Nephron progenitor cell (in vitro differentiated cells): ENCODE measurements at regions not wholly inside any gene's neighbourhood (a gene's known extent, or its start where the extent isn't known, plus 50 kb on each side); places are given as distances from the start of the nearest gene placed in this dataset.

Experiments used
- DNase-seq: peaks from one replicate; pipeline ENCODE4 v3.0.0; 2021
- H3K27ac Mint-ChIP-seq: 2 replicates; pipeline ENCODE4 v1.8.0; 2021; ENCODE audit warnings: mild to moderate bottlenecking, moderate library complexity, mixed read lengths
- H3K27me3 Mint-ChIP-seq: 2 replicates; pipeline ENCODE4 v1.8.0; 2021; ENCODE audit warnings: mild to moderate bottlenecking, low read depth, mixed read lengths; ENCODE audit not compliant: poor library complexity
- H3K36me3 Mint-ChIP-seq: 2 replicates; pipeline ENCODE4 v1.8.0; 2021; ENCODE audit warnings: low read depth, mixed read lengths
- H3K4me1 Mint-ChIP-seq: 2 replicates; pipeline ENCODE4 v1.8.0; 2021; ENCODE audit warnings: mixed read lengths
- H3K4me3 Mint-ChIP-seq: 2 replicates; pipeline ENCODE4 v1.8.0; 2021; ENCODE audit warnings: mild to moderate bottlenecking, moderate library complexity, mixed read lengths
- H3K9me3 Mint-ChIP-seq: 2 replicates; pipeline ENCODE4 v1.8.0; 2021; ENCODE audit warnings: mild to moderate bottlenecking, moderate library complexity, mixed read lengths
- TF ChIP-seq, protein P1 (sequence below): fragments of 200-600 bp; sonication (generic); IDR thresholded peaks from 2 replicates; pipeline ENCODE4 v1.5.0; 2021; ENCODE audit warnings: antibody characterized with exemption

GRCh38 chr18:75958683-75959082 lies 531.2 kb upstream of the SMIM21 start:
- TF ChIP-seq, protein P1, sequence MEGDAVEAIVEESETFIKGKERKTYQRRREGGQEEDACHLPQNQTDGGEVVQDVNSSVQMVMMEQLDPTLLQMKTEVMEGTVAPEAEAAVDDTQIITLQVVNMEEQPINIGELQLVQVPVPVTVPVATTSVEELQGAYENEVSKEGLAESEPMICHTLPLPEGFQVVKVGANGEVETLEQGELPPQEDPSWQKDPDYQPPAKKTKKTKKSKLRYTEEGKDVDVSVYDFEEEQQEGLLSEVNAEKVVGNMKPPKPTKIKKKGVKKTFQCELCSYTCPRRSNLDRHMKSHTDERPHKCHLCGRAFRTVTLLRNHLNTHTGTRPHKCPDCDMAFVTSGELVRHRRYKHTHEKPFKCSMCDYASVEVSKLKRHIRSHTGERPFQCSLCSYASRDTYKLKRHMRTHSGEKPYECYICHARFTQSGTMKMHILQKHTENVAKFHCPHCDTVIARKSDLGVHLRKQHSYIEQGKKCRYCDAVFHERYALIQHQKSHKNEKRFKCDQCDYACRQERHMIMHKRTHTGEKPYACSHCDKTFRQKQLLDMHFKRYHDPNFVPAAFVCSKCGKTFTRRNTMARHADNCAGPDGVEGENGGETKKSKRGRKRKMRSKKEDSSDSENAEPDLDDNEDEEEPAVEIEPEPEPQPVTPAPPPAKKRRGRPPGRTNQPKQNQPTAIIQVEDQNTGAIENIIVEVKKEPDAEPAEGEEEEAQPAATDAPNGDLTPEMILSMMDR: no peak
- Mint-ChIP-seq H3K4me3 (no peak overlapping the region), H3K27ac (no peak overlapping the region), H3K36me3 (no peaks in the 10 kb centered on the region), H3K4me1 (no peaks in the 10 kb centered on the region), H3K27me3 (peaks cover 4% of the 10 kb centered on the region), H3K9me3 (peaks cover 24% of the 10 kb centered on the region)
- no peak for DNase-seq

DNA sequence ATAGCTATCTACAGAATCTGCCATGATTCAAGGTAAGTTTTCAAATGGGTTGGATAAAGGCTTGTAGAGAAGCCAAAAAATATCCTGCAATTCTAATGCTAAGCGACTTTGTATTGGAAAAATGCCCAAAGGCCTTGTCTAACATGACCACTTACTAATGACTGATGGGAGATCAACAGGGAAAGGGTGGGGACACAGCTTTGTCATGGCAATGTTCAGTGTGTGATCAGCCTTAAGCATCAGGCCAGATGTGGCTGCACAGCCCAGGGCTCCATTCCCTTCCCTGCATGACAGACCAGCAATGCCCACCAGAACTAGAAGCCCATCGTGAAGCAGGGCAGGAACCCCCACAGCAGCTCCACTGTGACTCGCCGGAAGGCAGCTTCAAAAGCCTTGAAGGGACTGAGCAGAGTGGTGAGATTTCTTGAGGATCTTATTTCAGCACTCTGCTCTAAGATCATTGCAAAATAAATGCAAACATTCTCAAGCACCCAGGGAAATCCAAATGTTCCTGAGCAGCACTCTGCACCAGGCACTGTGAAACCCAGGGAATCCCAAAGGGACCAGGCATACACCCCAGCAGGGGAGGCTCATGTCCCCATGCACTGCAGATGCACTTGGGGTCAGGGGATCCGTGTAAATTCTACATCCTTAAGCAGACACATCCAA lies 517.9 kb upstream of the SMIM21 start:
- no peak for DNase-seq
- Mint-ChIP-seq H3K4me3 (no peak overlapping the region), H3K9me3 (peaks cover 40% of the 10 kb centered on the region), H3K4me1 (no peaks in the 10 kb centered on the region), H3K27me3 (no peaks in the 10 kb centered on the region), H3K36me3 (peaks cover 5% of the 10 kb centered on the region), H3K27ac (no peak overlapping the region)
- TF ChIP-seq, protein P1: no peak

- peaks cover 2% of the 10 kb centered on the region for H3K27me3 Mint-ChIP-seq
- TF ChIP-seq, protein P1: no peak
- DNase-seq: no peak
Observed at GRCh38 chr18:75937306-75937705, 509.8 kb upstream of the SMIM21 start.

GRCh38 chr18:75936862-75937261 lies 509.4 kb upstream of the SMIM21 start:
- H3K4me3 Mint-ChIP-seq: no peak overlapping the region
- DNase-seq: no peak
- TF ChIP-seq, protein P1: no peak
- peaks cover 2% of the 10 kb centered on the region for H3K27me3 Mint-ChIP-seq
- H3K4me1 Mint-ChIP-seq: no peaks in the 10 kb centered on the region
- H3K9me3 Mint-ChIP-seq: peaks cover 3% of the 10 kb centered on the region
- no peak overlapping the region for H3K27ac Mint-ChIP-seq
- no peaks in the 10 kb centered on the region for H3K36me3 Mint-ChIP-seq

More at GRCh38 chr18:75937306-75937705, 509.8 kb upstream of the SMIM21 start:
- H3K27ac Mint-ChIP-seq: no peak overlapping the region
- H3K4me3 Mint-ChIP-seq: no peak overlapping the region
- H3K36me3 Mint-ChIP-seq: peaks cover 2% of the 10 kb centered on the region
- H3K9me3 Mint-ChIP-seq: peaks cover 6% of the 10 kb centered on the region
- no peaks in the 10 kb centered on the region for H3K4me1 Mint-ChIP-seq

GRCh38 chr18:75931079-75931478 lies 503.6 kb upstream of the SMIM21 start:
- DNase-seq: no peak
- Mint-ChIP-seq H3K4me3 (no peak overlapping the region), H3K4me1 (no peaks in the 10 kb centered on the region), H3K9me3 (no peaks in the 10 kb centered on the region), H3K27ac (no peak overlapping the region), H3K27me3 (peaks cover 3% of the 10 kb centered on the region), H3K36me3 (no peaks in the 10 kb centered on the region)
- TF ChIP-seq, protein P1: no peak

DNA sequence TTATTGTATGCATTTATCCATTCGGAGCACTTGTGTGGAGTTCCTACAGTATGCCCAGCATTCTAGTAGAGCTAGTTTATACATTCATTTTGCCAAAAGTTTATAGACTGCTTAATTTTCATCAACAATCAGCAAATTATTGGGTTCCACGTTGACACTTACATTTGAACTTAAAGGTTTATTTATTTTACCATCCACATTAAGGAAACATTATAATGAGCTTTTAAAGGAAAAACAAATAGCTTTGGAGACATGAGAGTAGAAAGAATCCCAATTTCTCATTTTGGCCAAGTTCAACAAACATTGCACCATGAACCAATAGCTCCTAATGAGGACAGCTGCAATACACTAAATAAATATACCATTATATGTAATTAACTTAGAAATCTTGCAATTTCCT lies 501.2 kb upstream of the SMIM21 start:
- H3K27me3 Mint-ChIP-seq: peaks cover 6% of the 10 kb centered on the region
- no peaks in the 10 kb centered on the region for H3K36me3 Mint-ChIP-seq
- H3K27ac Mint-ChIP-seq: no peak overlapping the region

More for the DNA sequence above, 501.2 kb upstream of the SMIM21 start:
- TF ChIP-seq, protein P1: no peak
- Mint-ChIP-seq H3K9me3 (no peaks in the 10 kb centered on the region), H3K4me3 (no peak overlapping the region), H3K4me1 (no peaks in the 10 kb centered on the region)
- DNase-seq: no peak
